ENCODE measurements at regions not wholly inside any gene's neighbourhood (a gene's known extent, or its start where the extent isn't known, plus 50 kb on each side); places are given as distances from the start of the nearest gene placed in this dataset.
"Not testable (repeated sequence)": the region's sequence is repeated elsewhere in the genome, so short reads cannot be mapped to it uniquely, and the experiment has no call there.

DNA sequence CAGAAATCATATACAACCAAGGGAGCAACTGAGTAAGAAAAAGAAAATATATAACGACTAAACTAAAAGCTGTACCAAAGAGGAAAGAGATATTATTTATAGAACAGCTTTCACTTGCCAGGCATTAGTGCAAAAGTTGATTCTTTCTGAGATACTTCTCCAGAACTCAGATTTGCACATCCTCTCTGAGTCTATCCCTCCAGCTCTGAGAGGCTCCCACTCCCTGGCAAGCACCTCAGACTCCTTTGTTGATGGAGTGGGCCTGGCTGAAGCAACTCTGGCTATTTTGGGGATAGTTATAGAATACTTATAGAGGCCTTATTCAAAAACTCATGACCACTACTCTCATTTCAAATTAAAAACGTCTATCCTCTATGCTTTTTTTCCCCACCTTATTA is 501.6 kb upstream of the TNP1 start:
- no peak for DNase-seq

DNA sequence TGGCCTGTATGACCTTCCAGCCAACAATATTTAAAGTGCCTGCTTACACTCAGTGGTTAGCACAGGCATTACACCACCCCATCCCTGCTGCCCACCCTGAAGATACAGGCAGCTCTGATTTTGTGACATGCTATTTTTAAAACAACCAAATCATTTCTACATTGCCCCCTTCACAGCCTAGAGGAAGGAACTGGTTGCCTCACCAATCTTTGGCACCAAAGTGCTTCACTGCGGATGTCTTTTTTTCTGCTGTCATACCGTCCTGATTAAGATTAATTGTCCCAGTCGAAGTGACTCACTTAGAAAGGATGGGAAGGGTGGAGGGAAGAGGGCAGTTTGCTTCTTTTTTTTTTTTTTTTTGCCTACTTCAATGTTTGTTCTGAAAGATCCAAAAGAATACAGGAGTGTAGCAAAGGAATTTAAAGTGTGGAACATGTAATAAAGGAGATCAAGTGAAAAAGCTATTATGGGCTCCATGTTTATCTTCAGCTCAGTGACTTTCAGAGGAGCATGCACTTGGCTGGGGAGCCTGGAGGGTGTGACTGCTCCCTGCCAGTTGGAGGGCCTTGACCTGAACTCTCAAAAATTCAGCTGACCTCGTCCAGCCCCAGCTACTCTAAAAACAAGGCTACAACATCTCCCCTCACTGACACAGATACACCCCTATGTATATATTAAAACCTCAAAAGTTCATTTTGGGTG is 501.1 kb upstream of the TNP1 start:
- DNase-seq, result no peak

DNA sequence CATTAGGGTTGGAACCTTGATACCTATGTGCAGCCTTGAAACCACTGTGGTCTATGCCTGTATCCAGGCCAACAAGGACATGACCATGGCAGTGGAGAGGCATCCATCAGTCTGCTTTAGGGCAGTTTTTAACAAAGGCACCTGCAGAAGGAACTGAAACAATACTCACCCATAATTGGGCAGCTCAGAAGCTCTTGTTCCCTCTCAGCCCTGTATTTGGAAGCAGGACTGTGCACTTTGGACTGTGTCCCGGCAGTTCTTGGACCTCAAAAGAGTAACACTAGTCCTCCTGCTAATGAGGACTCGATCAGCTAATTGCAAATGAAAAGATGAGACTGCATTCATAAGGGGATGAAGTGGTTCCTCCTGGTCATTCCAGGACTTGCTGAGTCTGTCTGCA is 500.2 kb upstream of the TNP1 start:
- DNase-seq, result no peak

DNA sequence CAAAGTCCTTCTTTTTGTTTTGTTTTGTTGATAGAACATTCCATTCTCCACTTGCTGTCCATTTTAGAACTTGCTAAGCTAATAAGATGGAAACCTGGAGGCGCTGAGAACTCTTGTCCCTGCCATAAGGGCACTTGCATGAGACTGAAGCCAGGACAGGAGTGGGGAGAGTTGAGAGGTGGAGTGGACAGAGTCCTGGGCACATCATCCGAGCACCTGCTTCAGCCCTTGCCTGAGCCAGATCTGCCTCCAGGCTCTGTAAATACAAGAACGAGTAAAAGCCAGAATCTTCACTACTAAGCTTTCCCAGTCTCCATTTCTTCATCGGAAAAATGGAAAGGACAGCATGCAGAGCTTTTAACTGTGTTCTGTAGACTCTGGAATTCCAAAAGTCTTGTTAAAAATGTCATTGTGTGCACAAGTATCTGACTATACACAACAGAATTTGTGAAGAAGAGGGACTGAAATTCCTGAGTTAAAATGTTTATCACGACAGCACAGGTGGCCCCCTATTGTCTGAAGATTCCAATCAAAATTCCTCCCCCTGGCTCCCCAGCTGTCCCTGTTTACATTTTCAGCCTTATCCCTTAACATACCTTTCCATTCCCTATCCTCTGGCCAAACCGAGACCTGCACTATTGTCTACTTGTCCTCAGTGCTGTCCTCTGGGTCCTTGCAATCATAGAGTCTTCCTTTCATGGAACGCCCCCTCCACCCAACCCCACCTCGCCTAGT is 498.2 kb upstream of the TNP1 start:
- no peak for DNase-seq

DNA sequence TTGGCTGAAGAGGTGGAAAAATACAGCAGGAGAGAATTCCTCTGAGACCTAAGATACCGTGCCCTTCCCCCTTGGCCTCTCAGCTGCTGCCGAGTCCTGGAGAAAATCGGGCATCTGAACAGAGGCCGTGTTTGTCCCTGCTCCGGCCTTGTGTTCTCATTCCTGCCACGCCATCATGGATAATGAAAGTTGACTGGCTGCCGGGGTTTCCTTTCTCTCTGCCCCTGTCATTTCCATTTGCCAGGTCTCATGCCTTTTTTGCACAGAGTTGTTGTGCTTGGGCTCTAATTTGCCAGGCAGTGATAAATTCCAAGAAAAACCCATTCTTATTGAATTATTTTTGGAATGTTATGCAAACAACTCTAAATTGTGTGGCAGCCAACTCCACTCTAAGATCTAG is 496.9 kb upstream of the TNP1 start:
- DNase-seq, result no peak

DNA sequence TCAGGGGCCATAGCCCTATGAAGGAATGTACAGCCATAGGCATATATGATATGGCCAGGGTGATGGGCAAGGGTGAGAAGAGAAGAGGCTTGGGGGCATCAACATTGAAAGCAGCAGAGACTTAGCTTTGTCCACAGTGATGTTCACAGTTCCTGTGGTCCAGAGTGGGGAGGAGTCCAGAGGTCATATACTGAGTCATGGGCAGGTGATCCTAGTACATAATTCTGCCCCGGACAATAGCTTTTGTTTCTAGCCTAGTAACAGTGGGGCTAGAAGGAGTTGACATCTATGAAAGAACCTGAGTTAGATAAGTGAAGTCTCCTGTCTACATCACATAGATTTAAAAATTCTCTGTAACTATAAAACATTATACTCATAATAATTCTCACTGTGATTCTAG is 496.3 kb upstream of the TNP1 start:
- DNase-seq, result no peak

DNA sequence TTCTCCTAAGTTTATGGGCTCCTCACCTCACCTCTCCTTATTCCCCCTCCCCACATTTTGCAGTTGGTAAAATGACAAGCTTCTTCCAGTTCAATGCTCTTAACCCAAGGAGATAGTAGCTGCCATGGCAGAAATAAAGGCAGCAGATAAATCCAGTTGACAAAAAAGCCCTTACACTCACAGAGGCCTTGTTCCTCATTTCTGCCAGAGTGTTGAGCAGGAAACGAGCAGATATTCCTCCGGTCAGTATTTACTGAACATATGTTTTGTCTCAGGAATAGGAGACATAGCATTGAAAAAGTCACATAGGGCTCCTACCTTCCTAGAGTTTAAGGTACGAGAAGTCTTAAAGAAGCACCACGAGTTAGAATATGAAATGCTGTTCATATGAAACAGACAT is 493.7 kb upstream of the TNP1 start:
- DNase-seq, result no peak

DNA sequence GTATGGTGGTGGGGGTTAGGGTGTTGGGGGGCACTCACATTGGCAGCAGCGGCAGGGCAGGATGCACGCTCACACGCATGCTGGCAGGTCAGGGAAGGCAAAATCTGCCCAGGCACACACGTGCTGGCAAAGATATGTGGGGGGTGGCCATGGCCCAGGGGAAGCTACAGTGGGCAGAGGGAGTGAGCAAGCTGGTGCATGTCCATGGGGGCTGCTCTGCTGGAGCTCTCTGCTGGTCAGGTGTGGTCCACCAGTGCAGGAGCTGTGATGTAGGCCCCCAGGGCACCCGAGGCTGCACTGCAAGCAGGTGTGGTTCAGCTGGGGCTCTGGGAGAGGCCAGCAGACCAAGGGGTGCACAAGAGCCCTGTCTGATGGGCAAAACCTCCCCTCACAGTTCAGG is 491.5 kb upstream of the TNP1 start:
- DNase-seq, result no peak

DNA sequence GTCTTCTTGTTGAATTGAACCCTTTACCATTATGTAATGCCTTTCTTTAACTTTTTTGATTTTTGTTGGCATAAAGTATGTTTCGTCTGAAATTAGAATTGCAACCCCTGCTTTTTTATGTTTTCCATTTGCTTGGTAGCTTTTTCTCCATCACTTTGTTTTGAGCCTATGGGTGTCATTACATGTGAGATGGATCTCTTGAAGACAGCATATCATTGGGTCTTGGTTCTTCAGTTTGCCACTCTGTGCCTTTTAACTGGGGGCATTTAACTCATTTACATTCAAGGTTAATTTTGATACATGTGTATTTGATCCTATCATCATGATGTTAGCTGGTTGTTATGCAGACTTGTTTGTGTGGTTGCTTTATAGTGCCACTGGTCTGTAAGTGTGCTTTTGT is 489.4 kb upstream of the TNP1 start:
- DNase-seq, result no peak

DNA sequence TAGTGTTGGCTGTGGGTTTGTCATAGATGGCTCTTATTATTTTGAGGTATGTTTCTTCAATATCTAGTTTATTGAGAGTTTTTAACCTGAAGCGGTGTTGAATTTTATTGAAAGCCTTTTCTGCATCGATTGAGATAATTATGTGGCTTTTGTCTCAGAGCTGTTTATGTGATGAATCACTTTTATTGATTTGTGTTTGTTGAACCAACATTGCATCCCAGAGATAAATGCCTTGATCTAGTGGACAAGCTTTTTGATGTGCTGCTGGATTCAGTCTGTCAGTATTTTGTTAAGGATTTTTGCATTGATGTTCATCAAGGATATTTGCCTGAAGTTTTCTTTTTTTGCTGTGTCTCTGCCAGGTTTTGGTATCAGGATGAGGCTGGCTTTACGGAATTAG is 487.8 kb upstream of the TNP1 start:
- DNase-seq, result not testable (repeated sequence)

DNA sequence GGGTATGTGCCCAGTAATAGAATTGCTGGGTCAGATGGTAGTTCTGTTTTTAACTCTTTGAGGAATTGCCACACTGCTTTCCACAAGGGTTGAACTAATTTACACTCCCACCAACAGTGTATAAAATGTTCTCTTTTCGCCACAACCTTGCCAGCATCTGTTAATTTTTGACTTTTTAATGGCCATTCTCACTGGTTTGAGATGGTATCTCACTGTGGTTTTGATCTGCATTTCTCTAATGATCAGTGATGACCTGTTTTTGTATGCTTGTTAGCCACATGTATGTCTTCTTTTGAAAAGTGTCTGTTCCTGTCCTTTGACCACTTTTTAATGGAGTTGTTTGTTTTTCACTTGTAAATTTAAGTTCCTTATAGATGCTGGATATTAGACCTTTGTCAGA is 486.2 kb upstream of the TNP1 start:
- not testable (repeated sequence) for DNase-seq

DNA sequence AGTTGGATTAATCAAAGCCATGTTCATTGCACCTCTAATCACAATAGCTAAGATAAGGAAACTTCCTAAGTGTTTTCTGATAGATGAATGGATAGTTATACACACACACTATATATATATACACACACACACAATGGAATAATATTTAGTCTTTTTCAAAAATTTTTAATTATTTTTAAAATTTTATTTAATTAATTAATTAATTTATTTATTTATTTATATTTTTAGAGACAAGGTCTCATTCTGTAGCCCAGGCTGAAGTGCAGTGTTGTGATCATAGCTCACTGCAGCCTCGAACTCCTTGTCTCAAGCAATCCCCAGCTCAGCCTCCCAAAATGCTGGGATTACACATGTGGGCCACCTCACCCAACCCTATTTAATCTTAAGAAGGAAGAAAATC is 481.0 kb upstream of the TNP1 start:
- no peak for DNase-seq

DNA sequence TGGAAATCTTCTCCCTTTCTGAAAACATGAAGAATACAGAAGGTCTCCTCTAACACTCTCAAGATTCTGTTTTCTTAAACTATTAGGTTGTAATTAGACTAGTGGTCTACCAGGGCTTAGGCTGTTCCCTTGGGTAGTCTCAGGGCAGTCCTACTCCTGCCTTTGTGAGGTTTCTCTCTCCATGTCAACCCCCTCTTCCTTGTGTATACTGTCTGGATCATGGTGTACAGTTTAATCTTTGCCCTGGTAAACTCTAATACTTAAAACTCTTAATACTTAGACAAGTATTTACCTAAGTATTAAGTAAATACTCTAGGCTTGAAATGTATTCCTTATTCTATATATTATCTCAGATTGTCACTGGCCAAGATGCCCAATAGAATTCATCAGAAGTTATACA is 480.3 kb upstream of the TNP1 start:
- DNase-seq, result no peak

DNA sequence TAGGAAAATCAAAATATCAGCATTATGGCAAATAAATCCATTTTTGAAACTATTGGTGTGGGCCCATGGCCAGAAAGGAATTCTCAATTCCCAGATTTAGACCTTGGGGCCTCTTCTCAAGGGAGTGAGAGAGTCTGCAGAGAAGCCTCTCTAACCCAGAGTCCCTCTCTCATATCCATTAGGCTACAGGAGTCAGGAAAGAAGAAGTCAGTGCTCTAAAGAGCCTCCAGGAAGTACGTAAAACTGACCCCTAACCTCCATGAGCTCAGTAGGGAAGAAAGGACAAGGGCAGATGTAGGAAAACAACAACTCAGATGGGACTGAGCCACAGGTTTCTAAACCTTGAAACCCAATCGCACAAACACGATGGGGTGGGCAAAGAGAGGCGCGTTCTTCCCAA is 479.9 kb upstream of the TNP1 start:
- DNase-seq, result no peak

DNA sequence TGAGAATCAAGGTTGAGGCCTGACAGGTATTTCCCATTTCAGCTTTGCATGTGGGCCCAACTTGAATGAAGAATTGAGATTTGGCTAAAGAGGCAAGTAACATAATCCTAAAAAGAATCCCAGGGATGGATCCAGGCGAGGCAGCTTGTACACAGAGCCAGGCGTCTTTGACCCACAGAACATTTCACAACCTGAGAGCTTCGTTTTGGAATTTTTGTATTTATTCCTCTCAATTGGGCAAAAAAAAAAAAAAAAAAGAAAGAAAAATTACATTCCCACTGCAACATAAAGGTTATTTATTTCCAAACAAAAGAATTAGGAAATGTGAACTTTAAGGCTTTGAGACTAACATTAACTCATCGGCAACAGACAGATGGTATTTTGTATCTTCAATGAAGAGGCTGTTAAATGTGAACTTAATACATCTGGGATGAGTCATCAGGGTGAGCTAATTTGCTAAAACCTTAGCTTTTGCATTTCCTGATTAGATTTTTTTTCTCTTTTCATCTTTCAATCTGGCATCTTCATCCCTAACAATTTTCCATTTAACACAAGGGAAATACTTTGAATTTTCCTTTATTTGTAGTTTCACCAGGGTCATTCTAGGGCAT is 478.5 kb upstream of the TNP1 start:
- DNase-seq, result no peak

DNA sequence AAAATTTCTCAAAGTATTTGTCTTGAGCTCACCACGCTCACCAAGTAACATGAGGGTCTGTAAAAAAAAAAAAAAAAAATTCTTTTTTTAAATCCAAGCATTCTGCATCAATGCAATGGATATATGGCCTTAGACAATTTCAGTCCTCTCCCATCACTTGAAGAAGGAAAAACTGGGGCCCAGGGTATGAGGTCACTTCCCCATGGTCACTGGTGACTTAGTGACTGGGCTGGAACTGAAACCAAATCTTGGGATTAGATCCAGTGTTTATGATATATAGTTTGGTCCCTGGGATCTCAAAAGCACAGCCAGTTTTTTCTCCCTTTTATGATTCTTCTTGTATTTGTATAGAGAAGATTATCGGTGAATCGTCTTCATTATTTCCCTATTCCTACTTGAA is 477.9 kb upstream of the TNP1 start:
- no peak for DNase-seq

DNA sequence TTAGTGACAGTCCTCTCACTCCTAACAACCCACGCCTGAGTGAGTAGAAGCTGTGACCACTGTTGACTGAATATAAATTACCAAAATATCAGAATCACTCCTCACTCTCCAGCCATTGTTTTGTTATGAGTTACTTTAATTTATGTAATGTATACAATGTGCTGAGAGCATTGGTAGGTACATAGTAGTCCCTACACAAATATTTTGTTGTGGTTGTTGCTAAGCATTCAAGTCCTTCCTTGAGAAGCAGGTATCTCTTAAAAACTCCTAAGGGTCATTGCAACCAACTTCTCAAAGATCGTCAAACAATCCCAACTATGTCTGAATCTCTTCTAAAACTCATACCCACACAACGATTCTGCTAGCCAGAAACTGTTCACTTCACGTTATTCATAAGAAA is 476.8 kb upstream of the TNP1 start:
- DNase-seq, result no peak

DNA sequence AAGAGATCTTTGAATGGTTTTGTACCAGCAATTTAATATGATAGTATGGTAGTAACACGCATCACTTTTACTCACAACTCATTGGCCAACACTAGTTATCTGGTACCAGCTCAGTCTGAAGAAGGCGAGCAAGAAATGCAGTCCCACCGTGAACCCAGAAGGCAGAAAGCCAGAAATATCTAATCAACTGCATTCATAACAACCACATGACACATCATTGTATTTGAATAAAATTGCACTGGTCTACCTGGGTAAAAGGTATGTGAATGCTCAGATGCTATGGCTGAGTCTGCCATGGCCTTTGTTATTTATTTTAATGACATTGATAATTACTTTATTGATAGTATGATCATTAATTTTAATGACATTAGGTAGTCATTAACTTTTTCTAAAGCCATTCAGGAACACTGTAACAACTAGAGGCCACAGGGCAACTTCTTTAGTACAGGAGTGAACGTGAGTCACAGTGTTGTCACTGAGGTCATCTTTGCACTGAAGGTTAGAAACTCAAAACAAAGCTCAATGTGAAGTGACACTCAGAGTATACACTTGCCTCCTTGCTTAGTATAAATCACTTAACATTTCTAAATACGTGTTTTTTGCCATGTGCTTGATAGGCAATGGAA is 475.6 kb upstream of the TNP1 start:
- DNase-seq, result no peak

DNA sequence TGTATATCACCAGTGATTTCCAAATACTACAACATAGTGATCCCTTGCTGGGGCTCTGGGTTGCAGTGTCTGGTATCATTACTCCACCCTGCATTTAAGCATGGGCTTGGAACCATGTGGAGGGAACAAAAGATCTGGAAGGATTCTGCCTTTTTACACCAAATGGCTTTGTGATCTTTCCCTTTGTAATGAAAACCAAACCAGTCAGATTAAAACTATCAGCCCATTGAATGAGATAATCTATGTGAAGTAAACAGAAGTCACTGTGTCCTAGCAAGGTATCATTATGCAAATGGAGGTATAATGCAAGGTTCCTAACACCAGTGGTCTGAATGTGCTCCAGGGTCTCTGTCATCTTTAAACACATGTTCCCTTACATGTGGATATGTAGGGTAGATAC is 474.7 kb upstream of the TNP1 start:
- DNase-seq, result no peak

DNA sequence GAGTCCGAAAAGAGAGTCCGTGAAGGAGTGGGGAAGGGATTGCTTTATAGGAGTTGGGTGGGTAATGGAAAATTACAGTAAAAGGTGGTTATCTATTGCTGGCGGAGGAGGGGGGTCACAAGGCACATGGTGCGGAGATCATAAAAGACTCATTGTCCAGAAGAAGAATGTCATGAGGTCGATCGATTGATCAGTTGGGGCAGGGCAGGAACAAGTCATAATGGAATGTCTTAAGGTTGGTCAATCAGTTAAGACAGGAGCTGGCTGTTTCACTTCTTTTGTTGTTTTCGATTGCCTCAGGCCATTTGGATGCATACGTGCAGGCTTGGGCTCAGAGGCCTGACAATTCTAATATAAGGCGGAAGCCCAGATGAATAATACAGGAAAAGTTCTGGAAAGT is 473.0 kb upstream of the TNP1 start:
- DNase-seq, result no peak

DNA sequence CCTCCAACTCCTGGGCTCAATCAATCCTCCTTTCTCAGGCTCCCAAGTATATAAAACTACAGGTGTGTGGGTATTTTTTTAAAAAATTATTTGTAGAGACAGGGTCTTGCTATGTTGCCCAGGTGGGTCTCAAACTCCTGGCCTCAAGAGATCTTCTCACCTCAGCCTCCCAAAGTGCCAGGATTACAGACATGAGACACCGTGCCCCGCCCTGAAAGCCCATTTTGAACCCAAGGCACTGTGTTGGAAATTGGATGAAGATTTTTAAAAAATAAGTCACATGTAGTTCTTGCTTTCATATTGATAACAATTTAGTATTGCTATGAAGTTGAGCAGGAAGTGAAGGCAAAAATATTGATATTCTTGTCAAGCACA is 472.5 kb upstream of the TNP1 start:
- no peak for DNase-seq

DNA sequence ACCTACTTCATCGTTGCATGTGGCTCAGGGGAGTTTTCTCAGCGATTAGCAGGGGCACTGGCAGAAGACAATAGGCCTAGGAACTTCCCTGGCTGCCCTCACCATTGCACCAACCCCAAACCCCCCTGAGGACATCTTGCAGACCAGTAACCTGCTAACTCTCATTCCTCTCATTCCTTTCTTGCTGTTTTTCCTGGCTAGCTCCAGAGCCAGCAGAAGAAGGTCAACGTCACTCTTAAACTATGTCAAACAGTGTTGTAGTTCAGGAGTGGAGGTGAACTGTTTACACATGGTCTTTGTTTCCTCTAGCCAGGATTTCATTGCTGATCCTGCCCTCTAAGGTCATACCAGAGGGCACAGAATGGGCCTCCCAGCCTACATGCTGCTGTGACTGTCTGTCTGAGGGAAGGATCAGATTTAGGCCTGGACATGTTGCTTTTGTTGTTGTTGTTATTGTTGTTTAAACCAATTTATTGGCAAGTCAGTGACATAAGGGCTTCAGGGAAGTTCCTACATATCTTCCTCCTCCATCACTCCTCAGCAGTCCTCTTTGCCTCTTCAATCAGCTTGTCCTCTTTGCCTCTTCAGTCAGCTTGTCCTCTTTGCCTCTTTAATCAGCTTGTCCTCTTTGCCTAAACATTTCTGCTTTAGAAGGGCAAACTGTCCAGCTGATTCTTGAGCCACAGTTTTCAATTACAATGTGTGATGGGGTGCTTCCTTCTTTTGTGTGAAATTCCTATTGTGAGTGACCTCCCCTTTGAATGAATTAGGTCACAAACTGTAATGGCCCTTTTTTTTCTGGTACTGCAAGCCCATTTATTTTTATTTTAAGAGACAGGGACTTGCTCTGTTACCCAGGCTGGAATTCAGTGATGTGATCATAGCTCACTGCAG is 471.9 kb upstream of the TNP1 start:
- no peak for DNase-seq

DNA sequence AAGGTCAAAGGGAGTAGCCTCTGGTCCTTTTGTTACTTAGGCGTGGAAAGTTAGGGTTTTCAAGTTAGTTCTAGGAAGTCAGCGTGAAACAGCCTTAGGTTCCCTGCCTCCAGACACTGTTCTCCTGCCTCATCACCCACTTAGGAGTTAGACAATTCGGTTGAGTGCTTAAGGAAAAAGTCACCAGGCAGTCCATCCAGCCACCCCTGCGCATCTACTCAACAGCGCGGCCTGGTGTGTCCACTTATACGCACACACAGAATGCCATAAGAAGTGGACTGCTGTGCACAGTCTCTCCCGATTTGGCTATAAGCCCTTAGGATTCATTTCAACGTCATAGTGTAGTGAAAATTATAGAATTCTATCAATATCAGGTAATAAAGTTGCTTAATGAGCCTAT is 470.8 kb upstream of the TNP1 start:
- no peak for DNase-seq

Data from CD4-positive, alpha-beta T cell treated with Interleukin-10 for 1 hour (primary cell).